Testis (tissue), 2 donors: ENCODE measurements at regions not wholly inside any gene's neighbourhood (a gene's known extent, or its start where the extent isn't known, plus 50 kb on each side); places are given as distances from the start of the nearest gene placed in this dataset.

Source experiments
- POLR2A ChIP-seq: fragments of 450-650 bp; IDR thresholded peaks from one replicate; pipeline ENCODE4 v1.6.1; 2017; ENCODE audit warnings: antibody characterized with exemption, mild to moderate bottlenecking, moderate library complexity
- TF ChIP-seq, protein P1 (sequence below), 3 experiments: fragments of 450-650 bp in 2 of 3; fragments of 200-600 bp in 1 of 3; sonication (generic) in 1 of 3; IDR thresholded peaks; one replicate each; pipeline ENCODE4 v1.5.1; 2016 to 2019; ENCODE audit warnings: antibody characterized with exemption in 3 of 3, mild to moderate bottlenecking in 2 of 3, moderate library complexity in 1 of 3

DNA sequence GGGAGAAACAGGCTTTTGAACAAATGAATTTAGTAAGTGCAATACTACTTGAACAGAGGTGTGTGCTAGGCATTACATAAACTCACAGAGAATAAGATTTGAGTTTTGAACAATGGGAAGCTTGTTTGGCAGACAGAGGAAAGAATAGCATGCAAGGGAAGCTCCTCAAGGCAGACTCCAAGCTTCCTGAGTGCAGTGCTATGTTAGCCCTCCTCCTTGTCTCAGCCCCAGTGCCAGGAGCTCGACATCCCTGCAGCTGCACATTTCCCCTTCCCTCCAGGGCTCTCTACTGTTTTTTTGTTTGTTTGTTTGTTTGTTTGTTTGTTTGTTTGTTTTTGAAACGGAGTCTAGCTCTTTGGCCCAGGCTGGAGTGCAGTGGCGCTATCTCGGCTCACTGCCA lies 237.5 kb downstream of the IPMK start:
- TF ChIP-seq, protein P1, sequence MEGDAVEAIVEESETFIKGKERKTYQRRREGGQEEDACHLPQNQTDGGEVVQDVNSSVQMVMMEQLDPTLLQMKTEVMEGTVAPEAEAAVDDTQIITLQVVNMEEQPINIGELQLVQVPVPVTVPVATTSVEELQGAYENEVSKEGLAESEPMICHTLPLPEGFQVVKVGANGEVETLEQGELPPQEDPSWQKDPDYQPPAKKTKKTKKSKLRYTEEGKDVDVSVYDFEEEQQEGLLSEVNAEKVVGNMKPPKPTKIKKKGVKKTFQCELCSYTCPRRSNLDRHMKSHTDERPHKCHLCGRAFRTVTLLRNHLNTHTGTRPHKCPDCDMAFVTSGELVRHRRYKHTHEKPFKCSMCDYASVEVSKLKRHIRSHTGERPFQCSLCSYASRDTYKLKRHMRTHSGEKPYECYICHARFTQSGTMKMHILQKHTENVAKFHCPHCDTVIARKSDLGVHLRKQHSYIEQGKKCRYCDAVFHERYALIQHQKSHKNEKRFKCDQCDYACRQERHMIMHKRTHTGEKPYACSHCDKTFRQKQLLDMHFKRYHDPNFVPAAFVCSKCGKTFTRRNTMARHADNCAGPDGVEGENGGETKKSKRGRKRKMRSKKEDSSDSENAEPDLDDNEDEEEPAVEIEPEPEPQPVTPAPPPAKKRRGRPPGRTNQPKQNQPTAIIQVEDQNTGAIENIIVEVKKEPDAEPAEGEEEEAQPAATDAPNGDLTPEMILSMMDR (IDR thresholded peaks at IDR 0.05): no peak
- no peak for TF ChIP-seq POLR2A
